MM.1S (cell line): ENCODE measurements at regions not wholly inside any gene's neighbourhood (a gene's known extent, or its start where the extent isn't known, plus 50 kb on each side); places are given as distances from the start of the nearest gene placed in this dataset.
A peak's percentile ranks its signal among the peaks of the same experiment; 100 is the strongest.

Experiments used
- DNase-seq: peaks from one replicate; pipeline ENCODE4 v3.0.0-alpha.2; 2015
- H2AFZ ChIP-seq: fragments of 300-600 bp; sonication (generic); 2 replicates; pipeline ENCODE4 v1.6.0; 2016; ENCODE audit warnings: antibody characterized with exemption, low read length
- H3F3A ChIP-seq: fragments of 300-600 bp; sonication (generic); 2 replicates; pipeline ENCODE4 v1.6.1; 2016; ENCODE audit warnings: mild to moderate bottlenecking, antibody characterized with exemption, low read length, moderate library complexity, mixed read lengths; ENCODE audit not compliant: insufficient read depth
- H3K27ac ChIP-seq: fragments of 300-600 bp; sonication (generic); 2 replicates; pipeline ENCODE4 v1.5.1; 2016; ENCODE audit warnings: mild to moderate bottlenecking, low read length
- H3K27me3 ChIP-seq: fragments of 300-600 bp; sonication (generic); replicated peaks from 2 replicates; pipeline ENCODE4 v1.6.0; 2016; ENCODE audit warnings: low read length; ENCODE audit not compliant: insufficient read depth
- H3K36me3 ChIP-seq: fragments of 300-600 bp; sonication (generic); replicated peaks from 2 replicates; pipeline ENCODE4 v1.6.1; 2016; ENCODE audit warnings: mild to moderate bottlenecking, low read length, mixed read lengths; ENCODE audit not compliant: insufficient read depth
- H3K4me1 ChIP-seq: fragments of 300-600 bp; sonication (generic); 2 replicates; pipeline ENCODE4 v1.6.1; 2016; ENCODE audit warnings: low read length, mixed read lengths
- H3K4me2 ChIP-seq: fragments of 300-600 bp; sonication (generic); 2 replicates; pipeline ENCODE4 v1.6.0; 2016; ENCODE audit warnings: low read depth, low read length
- H3K4me3 ChIP-seq: fragments of 300-600 bp; sonication (generic); 2 replicates; pipeline ENCODE4 v1.5.1; 2016; ENCODE audit warnings: low read length, mixed read lengths
- H3K79me2 ChIP-seq: fragments of 300-600 bp; sonication (generic); 2 replicates; pipeline ENCODE4 v1.6.1; 2016; ENCODE audit warnings: mixed run types, low read length, mixed read lengths
- H3K9ac ChIP-seq: fragments of 300-600 bp; sonication (generic); 2 replicates; pipeline ENCODE4 v1.6.1; 2016; ENCODE audit warnings: low read length, mixed read lengths
- H3K9me2 ChIP-seq: fragments of 300-600 bp; sonication (generic); replicated peaks from 2 replicates; pipeline ENCODE4 v1.6.1; 2016; ENCODE audit warnings: mild to moderate bottlenecking, low read length, mixed read lengths; ENCODE audit not compliant: insufficient read depth
- H3K9me3 ChIP-seq: fragments of 300-600 bp; sonication (generic); replicated peaks from 2 replicates; pipeline ENCODE4 v1.6.1; 2016; ENCODE audit warnings: mild to moderate bottlenecking, low read length, mixed read lengths; ENCODE audit not compliant: insufficient read depth
- H4K20me1 ChIP-seq: fragments of 300-600 bp; sonication (generic); 2 replicates; pipeline ENCODE4 v1.6.1; 2016; ENCODE audit warnings: mild to moderate bottlenecking, low read length, moderate library complexity, mixed read lengths; ENCODE audit not compliant: insufficient read depth
- EZH2 ChIP-seq: fragments of 300-600 bp; sonication (generic); optimal IDR thresholded peaks from 2 replicates; pipeline ENCODE3; 2017; ENCODE audit warnings: low read depth, mild to moderate bottlenecking, antibody characterized with exemption, low read length, mixed read lengths
- EZH2phosphoT487 ChIP-seq: fragments of 300-600 bp; sonication (generic); IDR thresholded peaks from 2 replicates; pipeline ENCODE4 v1.6.1; 2018; ENCODE audit warnings: antibody characterized with exemption, low read length
- TF ChIP-seq, protein P1 (sequence below): fragments of 300-600 bp; sonication (generic); IDR thresholded peaks from 2 replicates; pipeline ENCODE4 v1.5.1; 2016; ENCODE audit warnings: antibody characterized with exemption, low read length, mixed read lengths

DNA sequence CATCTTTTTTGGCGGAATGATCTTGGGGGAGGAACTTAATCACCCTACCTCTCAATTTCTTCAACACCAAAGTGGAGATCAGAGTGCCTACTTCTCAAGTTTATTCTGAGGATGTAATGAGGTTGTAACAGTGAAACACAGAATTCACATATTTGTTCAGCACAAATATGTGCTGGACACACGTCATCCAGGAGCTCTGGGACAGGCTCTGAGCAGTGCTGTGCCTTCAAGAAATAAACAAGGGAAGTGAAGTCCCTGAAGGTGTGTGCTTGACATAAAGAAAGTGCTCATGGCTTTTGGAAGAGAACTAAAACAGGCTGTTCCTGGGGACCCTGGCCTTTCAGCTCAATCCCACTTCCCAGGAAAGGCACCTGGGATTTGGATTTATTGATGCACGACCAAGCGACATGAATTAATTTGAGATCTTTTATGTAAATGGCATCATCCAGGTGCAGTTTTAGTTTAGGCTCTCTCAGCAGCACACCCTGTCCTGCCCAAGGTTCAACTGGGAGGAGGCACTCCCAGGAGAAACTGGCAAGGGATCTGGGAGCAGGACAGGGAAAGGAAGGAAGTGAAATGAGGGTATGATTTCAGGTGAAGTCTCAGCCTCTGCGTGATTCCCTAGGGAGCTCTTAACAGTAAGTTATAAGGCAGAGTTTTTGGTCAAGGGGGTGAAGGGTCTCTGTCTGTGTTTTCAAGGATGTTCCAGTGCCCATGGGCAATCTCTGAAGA lies 211.0 kb downstream of the FOXA2 start:
- Histone ChIP-seq H3K4me1 (peaks cover 6% of the 10 kb centered on the region), H3K9ac (no peak overlapping the region), H3K79me2 (no peaks in the 10 kb centered on the region), H4K20me1 (no peaks in the 10 kb centered on the region), H3K27me3 (0 out of 2 replicates have a peak, but pooled peaks cover 3% of the 10 kb centered on the region), H3K4me2 (no peak overlapping the region), H3K9me2 (no peaks in the 10 kb centered on the region), H3K27ac (no peak overlapping the region), H3K36me3 (no peaks in the 10 kb centered on the region), H2AFZ (no peak overlapping the region), H3K4me3 (no peak overlapping the region), H3F3A (peaks cover 11% of the 10 kb centered on the region; the same call in 1 of the 2 replicates), H3K9me3 (no peaks in the 10 kb centered on the region)
- no peak for TF ChIP-seq EZH2
- TF ChIP-seq, protein P1, sequence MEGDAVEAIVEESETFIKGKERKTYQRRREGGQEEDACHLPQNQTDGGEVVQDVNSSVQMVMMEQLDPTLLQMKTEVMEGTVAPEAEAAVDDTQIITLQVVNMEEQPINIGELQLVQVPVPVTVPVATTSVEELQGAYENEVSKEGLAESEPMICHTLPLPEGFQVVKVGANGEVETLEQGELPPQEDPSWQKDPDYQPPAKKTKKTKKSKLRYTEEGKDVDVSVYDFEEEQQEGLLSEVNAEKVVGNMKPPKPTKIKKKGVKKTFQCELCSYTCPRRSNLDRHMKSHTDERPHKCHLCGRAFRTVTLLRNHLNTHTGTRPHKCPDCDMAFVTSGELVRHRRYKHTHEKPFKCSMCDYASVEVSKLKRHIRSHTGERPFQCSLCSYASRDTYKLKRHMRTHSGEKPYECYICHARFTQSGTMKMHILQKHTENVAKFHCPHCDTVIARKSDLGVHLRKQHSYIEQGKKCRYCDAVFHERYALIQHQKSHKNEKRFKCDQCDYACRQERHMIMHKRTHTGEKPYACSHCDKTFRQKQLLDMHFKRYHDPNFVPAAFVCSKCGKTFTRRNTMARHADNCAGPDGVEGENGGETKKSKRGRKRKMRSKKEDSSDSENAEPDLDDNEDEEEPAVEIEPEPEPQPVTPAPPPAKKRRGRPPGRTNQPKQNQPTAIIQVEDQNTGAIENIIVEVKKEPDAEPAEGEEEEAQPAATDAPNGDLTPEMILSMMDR, result no peak
- TF ChIP-seq EZH2phosphoT487, result no peak
- no peak for DNase-seq

DNA sequence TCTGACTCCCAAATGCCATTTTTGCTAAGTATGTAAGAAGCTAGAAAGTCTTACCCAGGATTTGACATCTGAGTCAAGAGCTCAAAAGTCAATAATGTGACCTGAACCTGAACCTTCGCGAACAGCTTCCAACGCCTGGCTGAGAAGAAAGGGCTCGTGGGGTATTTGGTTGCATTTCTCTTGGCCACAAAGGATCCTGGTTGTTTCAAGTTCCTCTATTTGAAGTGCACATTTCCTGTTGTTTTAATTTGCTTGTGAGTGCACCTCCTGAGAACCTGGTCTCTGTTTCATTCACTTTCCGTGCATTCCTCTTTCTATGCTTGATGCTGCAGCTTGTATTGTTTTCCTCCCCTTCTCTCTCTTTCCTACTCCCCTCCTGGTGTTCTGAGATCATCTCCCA lies 212.5 kb downstream of the FOXA2 start:
- H3K36me3 ChIP-seq, result no peaks in the 10 kb centered on the region
- no peak overlapping the region for H3K4me3 ChIP-seq
- no peak overlapping the region for H2AFZ ChIP-seq
- H3K9me2 ChIP-seq, result no peaks in the 10 kb centered on the region
- H3K9me3 ChIP-seq, result no peaks in the 10 kb centered on the region
- peaks cover 6% of the 10 kb centered on the region for H3K4me1 ChIP-seq
- peaks cover 11% of the 10 kb centered on the region; the same call in 1 of the 2 replicates for H3F3A ChIP-seq
- no peak for TF ChIP-seq EZH2phosphoT487
- TF ChIP-seq, protein P1, result no peak
- no peak for TF ChIP-seq EZH2
- H3K27ac ChIP-seq, result no peak overlapping the region
- no peaks in the 10 kb centered on the region for H4K20me1 ChIP-seq
- H3K79me2 ChIP-seq, result no peaks in the 10 kb centered on the region
- 0 out of 2 replicates have a peak, but pooled peaks cover 3% of the 10 kb centered on the region for H3K27me3 ChIP-seq
- H3K4me2 ChIP-seq, result peak overlapping the region; percentile 60
- peak; percentile 82 for DNase-seq
- no peak overlapping the region for H3K9ac ChIP-seq

DNA sequence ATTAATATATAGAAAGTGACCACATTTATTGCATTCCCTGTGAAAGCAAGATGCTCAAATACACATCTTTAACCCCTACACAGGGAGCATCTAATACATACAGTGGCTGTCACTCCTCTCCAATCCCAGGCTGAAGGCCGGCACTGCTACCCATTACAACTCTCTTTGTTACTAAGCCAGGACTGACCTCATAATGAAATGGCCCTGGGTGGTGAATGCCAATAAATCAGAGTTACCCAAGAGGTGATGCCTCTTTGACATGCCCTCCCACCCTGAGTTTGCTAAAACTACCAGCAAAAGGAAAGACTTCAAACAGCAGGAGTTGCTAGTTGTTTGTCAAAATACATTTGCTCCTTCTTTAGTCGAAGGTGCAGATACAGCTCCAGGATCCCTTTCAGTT lies 214.2 kb downstream of the FOXA2 start:
- no peak overlapping the region for H3K4me3 ChIP-seq
- 0 out of 2 replicates have a peak, but pooled peaks cover 3% of the 10 kb centered on the region for H3K27me3 ChIP-seq
- no peaks in the 10 kb centered on the region for H3K79me2 ChIP-seq
- no peaks in the 10 kb centered on the region for H3K9me2 ChIP-seq
- no peak overlapping the region for H2AFZ ChIP-seq
- TF ChIP-seq EZH2phosphoT487 (no peak), EZH2 (no peak)
- TF ChIP-seq, protein P1, result no peak
- no peaks in the 10 kb centered on the region for H4K20me1 ChIP-seq
- no peaks in the 10 kb centered on the region for H3K9me3 ChIP-seq
- H3K27ac ChIP-seq, result no peak overlapping the region
- peaks cover 6% of the 10 kb centered on the region for H3K4me1 ChIP-seq
- no peak overlapping the region for H3K9ac ChIP-seq
- H3K4me2 ChIP-seq, result no peak overlapping the region
- peaks cover 11% of the 10 kb centered on the region; the same call in 1 of the 2 replicates for H3F3A ChIP-seq
- no peaks in the 10 kb centered on the region for H3K36me3 ChIP-seq
- DNase-seq, result no peak
